Left kidney (tissue), 1 donor: ENCODE measurements at regions not wholly inside any gene's neighbourhood (a gene's known extent, or its start where the extent isn't known, plus 50 kb on each side); places are given as distances from the start of the nearest gene placed in this dataset.

ENCODE experiments used
- DNase-seq: peaks from one replicate; pipeline ENCODE4 v3.0.0-alpha.2; 2013

- DNase-seq = no peak
Measured at GRCh38 chr3:4029135-4029534, 229.9 kb downstream of the LRRN1 start.

DNA sequence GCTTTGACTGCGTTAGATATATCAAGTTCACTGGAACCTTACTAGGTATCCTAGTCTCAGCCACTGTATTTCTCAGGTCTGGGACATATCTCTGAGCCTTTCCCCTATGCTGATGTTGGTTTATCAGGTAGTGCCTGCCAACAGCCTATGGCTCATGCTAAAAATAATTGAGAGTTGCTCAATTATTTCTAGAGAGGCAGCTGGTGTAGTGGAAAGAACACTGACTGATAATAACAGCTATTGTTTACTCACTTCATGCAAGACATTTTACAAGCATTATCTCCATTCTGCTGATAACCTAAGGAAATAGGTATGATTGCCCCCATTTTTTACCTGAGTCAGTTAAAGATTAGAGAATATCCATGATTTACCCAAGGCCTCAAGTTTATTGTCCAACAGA is 231.4 kb downstream of the LRRN1 start:
- DNase-seq = no peak

GRCh38 chr3:4033296-4033695 is 234.1 kb downstream of the LRRN1 start:
- DNase-seq = no peak

- no peak for DNase-seq
Measured at GRCh38 chr3:4036046-4036445, 236.8 kb downstream of the LRRN1 start.

GRCh38 chr3:4038351-4038750 is 239.1 kb downstream of the LRRN1 start:
- DNase-seq = no peak

- no peak for DNase-seq
Measured at GRCh38 chr3:4042070-4042469, 242.8 kb downstream of the LRRN1 start.

- no peak for DNase-seq
Measured at GRCh38 chr3:4042869-4043268, 243.6 kb downstream of the LRRN1 start.

GRCh38 chr3:4043867-4044575 is 244.8 kb downstream of the LRRN1 start:
- no peak for DNase-seq

GRCh38 chr3:4044619-4045018 is 245.4 kb downstream of the LRRN1 start:
- DNase-seq = no peak

DNA sequence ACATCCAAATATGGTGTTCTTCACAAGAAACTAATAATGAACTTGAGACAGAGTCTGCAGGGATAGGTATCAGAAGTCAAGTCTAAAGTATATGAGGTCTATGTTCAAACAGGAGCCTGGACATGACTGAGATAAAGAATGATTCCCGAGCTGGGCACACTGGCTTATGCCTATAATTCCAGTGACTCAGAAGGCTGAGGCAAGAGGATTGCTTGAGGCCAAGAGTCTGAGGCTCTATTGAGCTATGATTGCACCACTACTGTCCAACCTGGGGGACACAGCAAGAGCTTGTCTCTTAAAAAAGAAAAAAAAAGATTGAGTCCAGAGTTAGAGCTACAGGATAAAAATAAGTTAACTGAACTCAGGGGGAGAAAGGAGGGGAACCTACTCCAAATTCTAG is 246.5 kb downstream of the LRRN1 start:
- DNase-seq = no peak

GRCh38 chr3:4047366-4047765 is 248.1 kb downstream of the LRRN1 start:
- no peak for DNase-seq

GRCh38 chr3:4052706-4053105 is 250.5 kb upstream of the SETMAR start:
- DNase-seq = no peak

GRCh38 chr3:4053975-4054374 is 249.2 kb upstream of the SETMAR start:
- DNase-seq = no peak

DNA sequence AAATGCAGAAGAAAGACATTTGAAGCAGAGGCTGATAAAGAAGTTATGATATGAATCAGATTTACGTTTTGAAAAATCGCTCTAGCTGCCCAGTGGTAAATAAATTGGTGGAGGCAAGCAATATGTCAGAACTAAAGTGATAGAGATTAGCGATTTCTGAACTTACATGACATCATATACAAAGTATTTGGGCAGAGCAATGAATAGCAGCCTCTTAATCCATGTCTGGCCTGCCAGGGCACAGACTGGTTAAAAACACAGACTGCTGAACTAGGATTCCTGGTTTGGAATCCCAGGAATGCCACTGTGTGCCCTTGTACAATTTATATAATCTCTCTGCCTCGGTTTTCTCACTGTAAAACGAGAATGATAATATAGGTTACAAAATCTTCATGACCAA is 243.1 kb upstream of the SETMAR start:
- no peak for DNase-seq

DNA sequence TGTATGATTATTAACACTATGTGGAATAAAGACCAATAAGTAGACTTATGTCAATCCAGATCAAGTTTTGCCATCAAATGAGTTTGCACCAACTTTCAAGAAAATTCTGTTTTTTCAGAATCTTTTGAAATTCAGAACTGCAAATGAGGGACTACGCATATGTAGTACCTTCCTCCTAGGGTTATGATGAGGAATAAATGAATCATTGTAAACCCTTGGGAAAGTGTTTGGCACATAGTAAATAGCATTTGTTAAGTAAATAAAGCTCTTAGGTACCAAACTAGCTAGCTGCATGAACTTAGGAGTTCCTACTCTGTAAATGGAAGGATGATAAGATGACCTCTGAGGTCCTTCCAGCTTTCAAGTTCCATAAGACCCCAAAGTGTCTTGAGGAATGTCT is 242.6 kb upstream of the SETMAR start:
- no peak for DNase-seq

GRCh38 chr3:4061195-4061594 is 242.0 kb upstream of the SETMAR start:
- DNase-seq = no peak

DNA sequence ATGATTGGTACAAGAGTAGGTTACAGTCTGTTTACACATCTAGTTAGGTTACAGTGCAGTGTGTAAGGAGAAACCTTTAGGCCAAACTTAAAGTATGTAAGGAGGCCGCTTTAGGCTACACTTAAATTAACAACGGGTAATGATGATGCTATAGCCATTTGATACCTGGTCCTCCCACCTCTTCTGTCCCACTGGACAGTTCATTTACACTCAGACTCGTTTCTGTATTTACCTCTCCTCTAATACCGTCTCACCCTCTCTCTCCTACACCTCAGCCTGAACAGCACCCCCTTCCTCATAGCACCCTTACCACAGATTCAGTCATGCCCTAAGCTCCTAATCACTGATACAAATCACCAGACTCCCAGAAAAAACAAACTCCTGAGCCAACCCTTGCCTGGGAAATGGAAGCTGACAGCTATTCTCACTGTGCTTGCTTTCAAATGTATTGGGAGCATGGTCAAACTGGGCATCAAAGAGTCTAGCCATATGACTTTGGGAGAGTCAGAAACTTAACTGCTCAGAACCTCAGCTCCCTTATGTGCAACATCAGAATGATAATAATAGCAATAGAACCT is 241.3 kb upstream of the SETMAR start:
- DNase-seq = peak; percentile 28

DNA sequence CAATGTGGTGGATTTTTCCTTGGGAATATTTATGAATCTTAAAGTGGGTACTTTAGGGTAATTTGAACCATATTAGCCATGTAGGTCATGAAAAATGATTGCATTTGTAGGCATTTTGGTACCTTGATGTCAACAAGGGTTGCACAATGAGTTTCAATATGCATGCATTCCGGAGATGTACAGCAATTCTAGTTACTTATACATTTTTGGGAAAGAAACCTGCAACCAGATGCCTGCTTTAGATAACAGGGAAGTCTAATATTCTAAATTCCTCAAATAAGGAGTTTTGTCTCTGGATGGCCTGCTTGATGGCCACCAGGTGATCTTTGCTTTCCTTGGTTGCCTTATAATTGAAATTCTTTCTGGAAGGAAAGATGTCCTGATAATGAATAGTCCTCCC is 240.5 kb upstream of the SETMAR start:
- DNase-seq = no peak

- no peak for DNase-seq
Measured at GRCh38 chr3:4063916-4064574, 239.1 kb upstream of the SETMAR start.

DNA sequence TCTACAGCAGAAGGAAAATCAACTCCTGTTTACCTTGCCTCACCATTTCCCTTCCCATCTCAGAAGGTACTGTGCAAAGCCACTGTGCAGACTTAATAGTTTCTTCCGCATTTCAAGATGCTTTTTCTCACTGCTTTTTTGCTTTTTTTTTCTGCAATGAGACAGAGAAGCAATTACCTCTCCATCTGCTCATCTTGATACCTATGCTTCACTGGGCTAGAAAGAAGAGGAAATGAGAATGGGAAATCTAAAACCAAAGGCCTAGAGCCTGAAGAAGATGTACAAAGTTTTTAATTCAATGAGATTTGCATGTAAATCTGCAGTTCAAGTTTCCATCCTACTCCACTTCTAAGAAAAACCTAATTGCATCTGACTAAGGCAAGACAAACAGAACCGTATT is 238.1 kb upstream of the SETMAR start:
- peak; percentile 25 for DNase-seq

DNA sequence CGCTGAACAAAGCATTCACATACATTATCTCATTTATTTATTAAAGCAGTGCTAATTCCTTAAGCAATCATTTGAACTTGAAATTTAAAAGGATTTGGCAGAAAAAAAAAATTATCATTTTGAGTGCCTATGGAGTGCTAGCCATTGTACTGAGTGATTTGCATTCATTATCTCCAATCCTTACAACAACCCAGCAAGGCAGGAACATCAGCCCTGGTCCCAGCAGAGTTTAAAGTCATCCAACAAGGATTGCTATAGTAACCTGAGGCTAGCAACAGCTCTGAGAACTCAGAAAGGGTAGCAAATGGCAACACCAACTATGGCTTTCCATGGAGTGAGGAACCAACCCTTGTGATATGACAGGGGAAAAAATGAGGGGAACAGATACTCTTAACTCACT is 237.6 kb upstream of the SETMAR start:
- no peak for DNase-seq

- no peak for DNase-seq
Measured at GRCh38 chr3:4067893-4068292, 235.3 kb upstream of the SETMAR start.

- DNase-seq = no peak
Measured at GRCh38 chr3:4069796-4070195, 233.4 kb upstream of the SETMAR start.
